ENCODE measurements at regions not wholly inside any gene's neighbourhood (a gene's known extent, or its start where the extent isn't known, plus 50 kb on each side); places are given as distances from the start of the nearest gene placed in this dataset.

GRCh38 chr3:64741341-64741740, 53.5 kb upstream of the ADAMTS9 start:
- DNase-seq: no peak
- Histone ChIP-seq H3K27ac (ENCODE audit: low read length) (no peak overlapping the region), H3K27me3 (ENCODE audit: control insufficient read depth, insufficient read depth, low read length) (no peaks in the 10 kb centered on the region), H3K36me3 (ENCODE audit: control insufficient read depth, insufficient read depth, low read length) (no peaks in the 10 kb centered on the region), H3K4me1 (ENCODE audit: control insufficient read depth, insufficient read depth, low read length) (no peaks in the 10 kb centered on the region), H3K4me3 (ENCODE audit: low read length) (no peak overlapping the region), H3K9me3 (ENCODE audit: control insufficient read depth, low read depth, low read length) (no peaks in the 10 kb centered on the region)
- WGBS (ENCODE audit: insufficient coverage, low lambda C conversion rate): no CpG with 5 or more reads among the region's 1 CpG

- no peaks in the 10 kb centered on the region for H3K27me3 ChIP-seq (ENCODE audit: control insufficient read depth, insufficient read depth, low read length)
- no peak overlapping the region for H3K4me3 ChIP-seq (ENCODE audit: low read length)
- no peaks in the 10 kb centered on the region for H3K9me3 ChIP-seq (ENCODE audit: control insufficient read depth, low read depth, low read length)
- H3K27ac ChIP-seq (ENCODE audit: low read length): no peak overlapping the region
- no peaks in the 10 kb centered on the region for H3K4me1 ChIP-seq (ENCODE audit: control insufficient read depth, insufficient read depth, low read length)
- H3K36me3 ChIP-seq (ENCODE audit: control insufficient read depth, insufficient read depth, low read length): no peaks in the 10 kb centered on the region
- no CpG with 5 or more reads among the region's 11 CpGs for WGBS (ENCODE audit: insufficient coverage, low lambda C conversion rate)
- no peak for DNase-seq
Observed at GRCh38 chr3:64739971-64740631, 52.3 kb upstream of the ADAMTS9 start.
